OCI-LY7 (cell line): ENCODE measurements at regions not wholly inside any gene's neighbourhood (a gene's known extent, or its start where the extent isn't known, plus 50 kb on each side); places are given as distances from the start of the nearest gene placed in this dataset.

Experiments used
- BruUV-seq: library from RNA; stranded (reverse); fragments of 400-500 nt; replicated peaks from 2 replicates; lab custom pipeline; 2021; lab: Mats Ljungman, UMichigan
- CTCF ChIA-PET: fragments of 300-600 bp; sonication (Branson Sonifier 250); formaldehyde crosslinking; loops from one replicate; lab custom pipeline; 2022; ENCODE audit warnings: antibody characterized with exemption; ENCODE audit not compliant: unreplicated experiment; lab: Charles Lee
- POLR2A ChIA-PET: fragments of 300-600 bp; sonication (Branson Sonifier 250); formaldehyde crosslinking; loops from one replicate; lab custom pipeline; 2022; ENCODE audit warnings: antibody characterized with exemption; lab: Charles Lee
- DNase-seq: peaks from one replicate; pipeline ENCODE4 v3.0.0-alpha.2; 2015; ENCODE audit warnings: low spot score
- H2AFZ ChIP-seq: fragments of 200-600 bp; sonication (generic), shearing (Covaris generic); 2 replicates; pipeline ENCODE4 v1.6.1; 2014; ENCODE audit warnings: mild to moderate bottlenecking, antibody characterized with exemption, low read length, moderate library complexity
- H3K27ac ChIP-seq: fragments of 200-600 bp; sonication (generic); 2 replicates; pipeline ENCODE4 v1.5.1; 2014; ENCODE audit warnings: mixed run types, low read depth, mild to moderate bottlenecking, moderate library complexity, low read length, inconsistent platforms; ENCODE audit not compliant: poor library complexity, severe bottlenecking
- H3K36me3 ChIP-seq: fragments of 200-600 bp; sonication (generic); 2 replicates; pipeline ENCODE4 v1.6.1; 2014; ENCODE audit warnings: mild to moderate bottlenecking, antibody characterized with exemption, low read length, moderate library complexity, mixed read lengths; ENCODE audit not compliant: insufficient read depth
- H3K4me1 ChIP-seq: fragments of 200-600 bp; sonication (generic); 2 replicates; pipeline ENCODE4 v1.5.1; 2014; ENCODE audit warnings: mild to moderate bottlenecking, low read length; ENCODE audit not compliant: insufficient read depth, poor library complexity, severe bottlenecking
- H3K4me2 ChIP-seq: fragments of 200-600 bp; sonication (generic); 2 replicates; pipeline ENCODE4 v1.6.1; 2014; ENCODE audit warnings: mild to moderate bottlenecking, low read length
- H3K4me3 ChIP-seq: fragments of 200-600 bp; sonication (generic); 2 replicates; pipeline ENCODE4 v1.5.1; 2014; ENCODE audit warnings: mild to moderate bottlenecking, low read depth, low read length; ENCODE audit not compliant: poor library complexity, severe bottlenecking
- H3K79me2 ChIP-seq: fragments of 200-600 bp; sonication (generic); 2 replicates; pipeline ENCODE4 v1.6.1; 2016; ENCODE audit warnings: low read depth, mild to moderate bottlenecking, low read length, moderate library complexity, mixed read lengths; ENCODE audit not compliant: insufficient read depth
- H3K9me2 ChIP-seq: fragments of 200-600 bp; sonication (generic); 2 replicates; pipeline ENCODE4 v1.6.1; 2016; ENCODE audit warnings: mild to moderate bottlenecking, low read length, mixed read lengths; ENCODE audit not compliant: insufficient read depth
- H3K9me3 ChIP-seq: fragments of 200-600 bp; sonication (generic); 2 replicates; pipeline ENCODE4 v1.6.1; 2014; ENCODE audit warnings: mild to moderate bottlenecking, mixed run types, low read length, mixed read lengths
- H4K20me1 ChIP-seq: fragments of 200-600 bp; sonication (generic); 2 replicates; pipeline ENCODE4 v1.6.1; 2014; ENCODE audit warnings: mild to moderate bottlenecking, antibody characterized with exemption, low read length, moderate library complexity, mixed read lengths; ENCODE audit not compliant: insufficient read depth
- CTCF ChIP-seq: fragments of 200-600 bp; sonication (generic); conservative IDR thresholded peaks from 2 replicates; pipeline ENCODE4 v1.5.1; 2014; ENCODE audit warnings: mild to moderate bottlenecking, antibody characterized with exemption, low read length, moderate library complexity, mixed read lengths
- EZH2phosphoT487 ChIP-seq: fragments of 200-600 bp; sonication (generic); IDR thresholded peaks from 2 replicates; pipeline ENCODE4 v1.6.1; 2018; ENCODE audit warnings: low read depth, borderline replicate concordance, mild to moderate bottlenecking, mixed run types, antibody characterized with exemption, low read length, moderate library complexity, mixed read lengths
- intact Hi-C: fragments of 100-400 bp; cut with micrococcal nuclease; formaldehyde crosslinking; loops from one replicate; pipeline ENCODE4 v1.10.0; 2022; ENCODE audit not compliant: unreplicated experiment

DNA sequence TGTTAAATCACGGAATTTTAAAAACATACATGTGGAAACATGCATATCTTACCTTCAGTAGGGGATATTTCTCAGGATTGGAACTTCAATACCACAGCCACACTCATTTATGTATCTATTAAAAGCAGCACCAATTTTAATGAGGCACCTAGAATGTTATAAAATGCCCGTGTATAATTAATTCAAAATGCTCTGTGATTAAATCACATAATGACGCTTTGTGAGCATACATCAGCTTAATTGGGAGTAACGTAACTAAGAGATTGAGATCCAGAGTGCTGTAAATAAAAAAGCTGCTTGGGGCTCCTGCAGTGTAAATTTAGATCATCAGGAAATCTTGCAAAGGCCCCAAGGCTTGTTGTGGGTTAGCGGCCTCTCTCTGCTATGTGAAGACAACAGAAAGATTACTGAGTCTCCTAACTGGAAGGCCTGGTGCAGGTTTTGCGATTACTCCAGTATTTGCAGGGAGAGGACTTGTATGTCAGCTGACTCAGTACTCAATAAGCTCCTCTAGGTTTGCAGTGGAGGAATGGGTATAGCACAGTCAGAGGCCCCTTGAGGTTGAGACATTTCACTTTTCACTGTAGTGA, 195.5 kb upstream of the PHYHIPL start:
- Histone ChIP-seq H3K9me3 (no peaks in the 10 kb centered on the region), H3K4me1 (no peaks in the 10 kb centered on the region), H2AFZ (no peak overlapping the region), H3K4me3 (no peak overlapping the region), H3K9me2 (no peaks in the 10 kb centered on the region), H3K4me2 (no peak overlapping the region), H3K36me3 (no peaks in the 10 kb centered on the region), H3K27ac (no peak overlapping the region), H3K79me2 (no peaks in the 10 kb centered on the region), H4K20me1 (no peaks in the 10 kb centered on the region)
- TF ChIP-seq CTCF, result no peak
- no peak for TF ChIP-seq EZH2phosphoT487
- intact Hi-C loops, result no loop called here
- CTCF ChIA-PET, result no interaction called here
- POLR2A ChIA-PET, result interaction anchor here (0.7 to 1.2 kb wide), 4 partner anchors 9 to 327 kb away, joined by 3 to 6 read pairs (median 4); no protein-coding TSS in a partner anchor
- no TSS peak for BruUV-seq
- no peak for DNase-seq

DNA sequence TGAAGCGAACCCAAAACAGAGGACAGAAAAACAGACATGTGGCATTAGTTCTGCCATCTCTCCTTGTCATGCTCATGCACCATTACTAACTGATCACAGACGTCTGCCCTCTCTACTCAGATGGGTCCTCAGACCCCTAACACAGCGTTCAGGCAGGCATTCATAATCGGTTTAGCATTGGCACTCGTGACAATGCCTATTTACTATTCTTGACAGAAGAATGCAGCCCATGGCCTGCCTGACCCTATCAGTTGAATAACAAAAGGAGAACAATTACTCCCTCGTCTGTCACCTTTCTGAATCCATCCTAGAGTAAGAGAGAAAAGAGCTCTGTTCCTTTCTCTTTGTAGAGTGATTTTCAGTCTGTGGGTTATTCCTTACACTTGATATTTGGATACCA, 194.6 kb upstream of the PHYHIPL start:
- no peak for TF ChIP-seq EZH2phosphoT487
- no peak for TF ChIP-seq CTCF
- H3K27ac ChIP-seq, result no peak overlapping the region
- H4K20me1 ChIP-seq, result no peaks in the 10 kb centered on the region
- no peak for DNase-seq
- BruUV-seq, result no TSS peak
- intact Hi-C loops, result no loop called here
- POLR2A ChIA-PET, result interaction anchor here (1.2 to 1.6 kb wide), 4 partner anchors 10 to 15 kb away, joined by 3 to 8 read pairs (median 6); no protein-coding TSS in a partner anchor
- no peak overlapping the region for H2AFZ ChIP-seq
- H3K9me3 ChIP-seq, result no peaks in the 10 kb centered on the region
- H3K79me2 ChIP-seq, result no peaks in the 10 kb centered on the region
- no peak overlapping the region for H3K4me2 ChIP-seq
- no peaks in the 10 kb centered on the region for H3K36me3 ChIP-seq
- no peak overlapping the region for H3K4me3 ChIP-seq
- no peaks in the 10 kb centered on the region; the same call in 1 of the 2 replicates for H3K9me2 ChIP-seq
- CTCF ChIA-PET, result no interaction called here
- H3K4me1 ChIP-seq, result no peaks in the 10 kb centered on the region

- DNase-seq, result no peak
- intact Hi-C loops, result no loop called here
- H3K9me3 ChIP-seq, result no peaks in the 10 kb centered on the region
- H3K4me1 ChIP-seq, result no peaks in the 10 kb centered on the region
- POLR2A ChIA-PET, result interaction anchor here (0.7 to 1.6 kb wide), 5 partner anchors 9 to 14 kb away, joined by 3 to 8 read pairs (median 5); no protein-coding TSS in a partner anchor
- H3K4me3 ChIP-seq, result no peak overlapping the region
- H3K36me3 ChIP-seq, result no peaks in the 10 kb centered on the region
- no peaks in the 10 kb centered on the region for H3K79me2 ChIP-seq
- BruUV-seq, result no TSS peak
- no peaks in the 10 kb centered on the region; the same call in 1 of the 2 replicates for H3K9me2 ChIP-seq
- no peak overlapping the region for H2AFZ ChIP-seq
- TF ChIP-seq EZH2phosphoT487, result no peak
- TF ChIP-seq CTCF, result no peak
- no peaks in the 10 kb centered on the region for H4K20me1 ChIP-seq
- H3K27ac ChIP-seq, result no peak overlapping the region
- H3K4me2 ChIP-seq, result no peak overlapping the region
- CTCF ChIA-PET, result interaction anchor here (0.6 to 0.9 kb wide), 2 partner anchors 16 to 17 kb away, joined by 3 read pairs; no protein-coding TSS in a partner anchor
These were observed 193.8 kb upstream of the PHYHIPL start for GRCh38 chr10:58982470-58983239.
